ENCODE measurements at regions not wholly inside any gene's neighbourhood (a gene's known extent, or its start where the extent isn't known, plus 50 kb on each side); places are given as distances from the start of the nearest gene placed in this dataset.

DNA sequence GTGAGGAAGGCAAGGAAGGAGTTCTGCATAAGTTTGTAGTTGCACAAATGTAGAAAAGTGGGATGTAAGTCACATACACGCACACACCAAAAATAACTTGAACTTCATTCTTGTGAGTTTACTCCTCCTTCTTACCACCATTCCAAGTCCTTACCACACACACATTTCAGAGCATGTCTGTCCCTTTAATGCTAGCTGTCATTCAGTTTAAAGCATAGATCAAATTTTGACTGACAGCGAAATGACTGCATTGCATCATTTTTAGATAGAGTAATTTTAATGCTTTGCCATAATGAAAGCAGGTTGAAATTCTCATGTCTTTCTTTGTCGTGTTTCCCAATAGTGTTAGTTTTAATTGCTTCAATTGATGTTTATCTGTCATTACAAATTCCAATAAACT, 629.6 kb upstream of the HTR2C start:
- Histone ChIP-seq H3K36me3 (ENCODE audit: control insufficient read depth, insufficient read depth, low read length) (no peaks in the 10 kb centered on the region), H3K4me3 (ENCODE audit: insufficient read depth, low read depth, low read length) (no peak overlapping the region), H3K27ac (ENCODE audit: insufficient read depth, low read depth, low read length, poor library complexity, severe bottlenecking) (no peak overlapping the region), H3K27me3 (ENCODE audit: control insufficient read depth, insufficient read depth, low read length, poor library complexity, severe bottlenecking) (no peaks in the 10 kb centered on the region), H3K9me3 (ENCODE audit: control insufficient read depth, low read length) (no peaks in the 10 kb centered on the region), H3K4me1 (ENCODE audit: control insufficient read depth, insufficient read depth, low read length) (peaks cover under 1% of the 10 kb centered on the region)
- WGBS, 2 experiments, result 100% methylated on average over 1 of the region's 3 CpGs

DNA sequence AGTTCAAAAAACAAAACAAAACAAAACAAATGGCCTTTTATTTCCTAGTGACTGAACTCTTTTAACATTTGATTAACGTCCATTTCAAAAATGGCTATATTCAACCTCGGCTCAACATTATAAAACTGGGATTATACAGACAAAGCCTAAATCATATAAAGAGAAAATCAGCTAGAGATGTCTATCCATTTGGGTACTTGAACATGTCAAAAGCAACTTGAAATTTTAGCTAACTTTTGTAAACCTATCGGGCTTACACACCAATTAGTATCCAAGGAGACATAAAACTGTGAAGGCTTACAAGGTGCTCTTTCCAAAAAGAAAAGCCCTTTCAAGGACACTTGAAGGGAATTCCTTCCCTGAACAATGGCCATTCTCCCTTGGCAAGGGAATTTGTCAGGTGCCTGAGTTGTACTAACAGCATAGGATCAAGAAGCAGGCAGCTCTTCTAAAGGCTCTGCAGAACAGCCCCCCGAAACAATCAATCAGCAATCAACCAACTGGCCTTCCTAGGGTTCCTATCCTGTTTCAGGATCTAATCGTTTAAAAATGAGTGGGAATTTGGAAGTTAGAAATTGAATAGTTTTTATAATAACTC, 633.7 kb upstream of the HTR2C start:
- 63 to 96% methylated on average over 3 to 5 of the region's 5 CpGs for WGBS, 2 experiments
- no peak overlapping the region for H3K27ac ChIP-seq (ENCODE audit: insufficient read depth, low read depth, low read length, poor library complexity, severe bottlenecking)
- no peak overlapping the region for H3K4me3 ChIP-seq (ENCODE audit: insufficient read depth, low read depth, low read length)
- H3K27me3 ChIP-seq (ENCODE audit: control insufficient read depth, insufficient read depth, low read length, poor library complexity, severe bottlenecking), result no peaks in the 10 kb centered on the region
- H3K9me3 ChIP-seq (ENCODE audit: control insufficient read depth, low read length), result no peaks in the 10 kb centered on the region
- no peaks in the 10 kb centered on the region for H3K36me3 ChIP-seq (ENCODE audit: control insufficient read depth, insufficient read depth, low read length)
- no peaks in the 10 kb centered on the region for H3K4me1 ChIP-seq (ENCODE audit: control insufficient read depth, insufficient read depth, low read length)

DNA sequence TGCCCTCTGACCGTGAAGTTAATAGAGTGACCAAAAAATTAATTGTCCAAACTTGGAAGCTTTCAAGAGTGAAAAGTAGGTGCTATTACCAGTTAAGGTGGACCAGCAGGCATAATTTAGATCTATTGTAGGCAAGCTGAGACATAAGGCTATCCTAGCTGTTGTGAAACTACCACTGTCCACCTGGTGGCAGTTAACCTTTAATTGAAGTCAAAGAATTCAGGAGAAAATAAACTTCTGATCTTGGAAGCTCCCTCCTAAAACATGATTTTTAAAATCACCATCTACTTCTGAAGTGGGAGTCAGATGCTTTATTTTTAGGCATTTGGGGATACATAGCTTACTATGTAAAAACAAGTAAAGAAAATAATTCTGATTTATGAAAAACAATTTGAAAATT, 636.3 kb upstream of the HTR2C start:
- Histone ChIP-seq H3K4me1 (ENCODE audit: control insufficient read depth, insufficient read depth, low read length) (no peaks in the 10 kb centered on the region), H3K27ac (ENCODE audit: insufficient read depth, low read depth, low read length, poor library complexity, severe bottlenecking) (no peak overlapping the region), H3K36me3 (ENCODE audit: control insufficient read depth, insufficient read depth, low read length) (no peaks in the 10 kb centered on the region), H3K4me3 (ENCODE audit: insufficient read depth, low read depth, low read length) (no peak overlapping the region), H3K27me3 (ENCODE audit: control insufficient read depth, insufficient read depth, low read length, poor library complexity, severe bottlenecking) (no peaks in the 10 kb centered on the region), H3K9me3 (ENCODE audit: control insufficient read depth, low read length) (no peaks in the 10 kb centered on the region)
- WGBS, 2 experiments, result 93 to 100% methylated on average over 1 of the region's 1 CpG

DNA sequence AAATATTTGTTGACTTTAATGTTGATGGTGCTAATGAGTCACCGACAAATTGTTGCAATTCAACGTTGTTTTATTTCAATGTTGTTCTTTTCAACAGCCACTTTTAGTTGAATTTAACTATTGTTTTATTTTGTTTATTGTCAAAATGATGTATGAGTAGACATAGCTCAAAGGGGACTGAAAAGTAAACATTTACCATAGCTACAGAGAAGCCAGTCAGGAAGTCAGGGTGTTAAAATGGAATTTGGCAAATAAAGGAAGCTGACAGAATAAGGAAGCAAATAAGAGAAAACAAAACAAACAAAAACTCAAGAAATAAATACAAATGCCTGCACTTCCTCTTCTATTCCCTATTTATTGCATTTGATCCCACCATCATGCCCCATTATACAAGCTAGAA, 648.4 kb upstream of the HTR2C start:
- H3K4me1 ChIP-seq (ENCODE audit: control insufficient read depth, insufficient read depth, low read length), result no peaks in the 10 kb centered on the region
- H3K36me3 ChIP-seq (ENCODE audit: control insufficient read depth, insufficient read depth, low read length), result no peaks in the 10 kb centered on the region
- no peaks in the 10 kb centered on the region for H3K9me3 ChIP-seq (ENCODE audit: control insufficient read depth, low read length)
- WGBS, 2 experiments, result 100% methylated on average over 1 of the region's 2 CpGs; no CpG with 5 or more reads in 1 of the 2 experiments
- H3K27me3 ChIP-seq (ENCODE audit: control insufficient read depth, insufficient read depth, low read length, poor library complexity, severe bottlenecking), result no peaks in the 10 kb centered on the region
- H3K4me3 ChIP-seq (ENCODE audit: insufficient read depth, low read depth, low read length), result no peak overlapping the region
- H3K27ac ChIP-seq (ENCODE audit: insufficient read depth, low read depth, low read length, poor library complexity, severe bottlenecking), result no peak overlapping the region

DNA sequence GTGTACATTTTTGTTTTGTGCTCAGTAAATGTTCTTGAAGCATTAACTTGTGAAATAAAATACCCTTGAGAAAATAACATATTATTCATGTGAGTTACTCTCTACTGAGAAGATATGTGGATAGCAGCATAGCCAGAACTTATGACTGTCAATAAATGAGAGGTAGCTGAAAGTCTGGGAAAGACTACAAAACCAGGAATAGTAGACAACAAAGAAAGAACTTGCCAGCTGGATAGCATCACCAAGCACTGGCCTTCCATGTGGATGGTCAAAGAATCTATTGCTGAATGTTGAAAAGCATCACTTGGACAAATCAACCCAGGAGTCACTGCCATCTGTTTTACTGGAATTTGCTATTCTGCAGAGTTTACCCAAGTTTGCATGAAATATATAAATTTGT, 650.0 kb upstream of the HTR2C start:
- H3K36me3 ChIP-seq (ENCODE audit: control insufficient read depth, insufficient read depth, low read length), result no peaks in the 10 kb centered on the region
- no peak overlapping the region for H3K27ac ChIP-seq (ENCODE audit: insufficient read depth, low read depth, low read length, poor library complexity, severe bottlenecking)
- no peaks in the 10 kb centered on the region for H3K27me3 ChIP-seq (ENCODE audit: control insufficient read depth, insufficient read depth, low read length, poor library complexity, severe bottlenecking)
- H3K9me3 ChIP-seq (ENCODE audit: control insufficient read depth, low read length), result no peaks in the 10 kb centered on the region
- no peak overlapping the region for H3K4me3 ChIP-seq (ENCODE audit: insufficient read depth, low read depth, low read length)
- no peaks in the 10 kb centered on the region for H3K4me1 ChIP-seq (ENCODE audit: control insufficient read depth, insufficient read depth, low read length)

DNA sequence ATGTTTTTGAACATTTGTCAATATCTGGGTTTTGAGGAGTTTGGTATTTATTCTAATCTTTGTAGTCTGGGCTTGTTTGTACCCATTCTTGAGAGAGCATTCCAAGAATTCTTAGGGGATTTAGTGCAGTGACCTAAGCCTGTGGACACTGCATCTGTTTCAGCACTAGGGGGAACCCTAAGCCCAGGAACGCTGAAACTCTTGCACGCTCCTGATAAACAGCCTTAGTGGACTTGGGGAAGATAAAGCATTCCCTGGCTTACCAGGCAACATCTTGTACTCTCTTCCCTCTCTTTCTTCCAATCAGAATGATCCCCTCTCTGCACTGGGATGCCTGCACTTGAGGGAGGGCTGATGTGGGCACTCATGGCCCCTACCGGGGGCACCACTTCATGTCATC, 654.9 kb upstream of the HTR2C start:
- WGBS, 2 experiments, result 34 to 38% methylated on average over 3 of the region's 3 CpGs
- H3K27ac ChIP-seq (ENCODE audit: insufficient read depth, low read depth, low read length, poor library complexity, severe bottlenecking), result no peak overlapping the region
- no peaks in the 10 kb centered on the region for H3K9me3 ChIP-seq (ENCODE audit: control insufficient read depth, low read length)
- H3K4me3 ChIP-seq (ENCODE audit: insufficient read depth, low read depth, low read length), result no peak overlapping the region
- H3K4me1 ChIP-seq (ENCODE audit: control insufficient read depth, insufficient read depth, low read length), result no peaks in the 10 kb centered on the region
- no peaks in the 10 kb centered on the region for H3K27me3 ChIP-seq (ENCODE audit: control insufficient read depth, insufficient read depth, low read length, poor library complexity, severe bottlenecking)
- no peaks in the 10 kb centered on the region for H3K36me3 ChIP-seq (ENCODE audit: control insufficient read depth, insufficient read depth, low read length)

DNA sequence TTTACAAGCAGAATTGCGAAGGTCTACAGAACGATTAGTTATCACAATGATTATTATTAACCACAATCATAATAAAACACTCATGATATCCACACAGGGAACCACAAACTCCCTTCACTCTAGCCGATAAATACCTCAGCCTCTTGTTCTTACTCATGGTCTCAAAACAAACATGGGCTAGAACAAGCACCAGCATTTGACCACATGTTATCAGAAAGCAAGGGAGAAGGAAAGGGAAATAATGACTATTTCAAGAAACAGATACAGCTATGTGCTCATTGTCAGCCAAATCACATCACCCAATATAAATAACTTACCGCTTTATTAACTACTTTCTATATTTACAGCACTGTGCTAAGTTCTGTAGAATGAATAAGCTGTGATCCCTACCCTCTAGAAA, 663.2 kb upstream of the HTR2C start:
- Histone ChIP-seq H3K4me3 (ENCODE audit: insufficient read depth, low read depth, low read length) (no peak overlapping the region), H3K36me3 (ENCODE audit: control insufficient read depth, insufficient read depth, low read length) (no peaks in the 10 kb centered on the region), H3K9me3 (ENCODE audit: control insufficient read depth, low read length) (no peaks in the 10 kb centered on the region), H3K27me3 (ENCODE audit: control insufficient read depth, insufficient read depth, low read length, poor library complexity, severe bottlenecking) (no peaks in the 10 kb centered on the region), H3K27ac (ENCODE audit: insufficient read depth, low read depth, low read length, poor library complexity, severe bottlenecking) (no peak overlapping the region), H3K4me1 (ENCODE audit: control insufficient read depth, insufficient read depth, low read length) (no peaks in the 10 kb centered on the region)
- WGBS, 2 experiments, result 83 to 90% methylated on average over 1 to 4 of the region's 4 CpGs

DNA sequence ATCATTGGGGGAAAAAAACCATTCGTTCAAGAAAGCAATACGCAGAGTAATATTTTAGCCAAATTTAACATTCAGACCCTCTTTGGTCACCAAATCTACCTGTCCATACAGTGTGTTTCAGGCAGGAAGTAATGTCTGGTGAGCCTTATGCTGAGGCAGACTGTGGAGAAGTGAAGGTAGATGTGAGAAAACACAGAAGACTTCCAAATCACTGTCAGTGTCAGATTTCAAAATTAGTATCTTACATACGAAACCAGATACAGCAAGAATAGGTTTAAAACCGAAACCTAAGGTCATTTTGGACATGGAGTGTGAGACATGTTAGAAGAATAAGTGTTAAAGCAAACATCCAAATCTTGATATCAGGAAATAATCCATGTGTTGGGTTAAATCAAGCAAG, 664.5 kb upstream of the HTR2C start:
- H3K4me3 ChIP-seq (ENCODE audit: insufficient read depth, low read depth, low read length), result no peak overlapping the region
- H3K27me3 ChIP-seq (ENCODE audit: control insufficient read depth, insufficient read depth, low read length, poor library complexity, severe bottlenecking), result no peaks in the 10 kb centered on the region
- 90 to 100% methylated on average over 1 to 4 of the region's 4 CpGs for WGBS, 2 experiments
- H3K4me1 ChIP-seq (ENCODE audit: control insufficient read depth, insufficient read depth, low read length), result no peaks in the 10 kb centered on the region
- no peak overlapping the region for H3K27ac ChIP-seq (ENCODE audit: insufficient read depth, low read depth, low read length, poor library complexity, severe bottlenecking)
- H3K36me3 ChIP-seq (ENCODE audit: control insufficient read depth, insufficient read depth, low read length), result no peaks in the 10 kb centered on the region
- no peaks in the 10 kb centered on the region for H3K9me3 ChIP-seq (ENCODE audit: control insufficient read depth, low read length)

DNA sequence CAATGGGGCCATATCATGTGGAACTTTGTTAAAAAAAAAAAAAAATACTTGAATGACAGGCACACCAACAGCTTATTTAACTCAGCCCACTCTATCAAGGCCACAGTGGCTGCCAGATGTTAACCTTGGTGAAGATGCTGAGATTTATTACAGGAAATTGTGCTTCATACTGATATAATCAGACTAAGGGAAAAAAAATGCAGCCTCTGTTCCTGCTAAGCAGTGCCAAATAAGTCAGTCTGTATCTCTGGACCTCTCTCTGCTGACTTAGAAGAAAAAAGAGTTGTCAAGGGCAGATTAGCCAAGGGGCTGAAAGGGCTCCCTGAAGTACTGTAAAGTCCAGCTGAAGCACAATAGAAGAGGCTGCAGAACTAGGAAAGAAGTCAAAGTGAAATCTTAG, 677.7 kb upstream of the HTR2C start:
- H3K4me3 ChIP-seq (ENCODE audit: insufficient read depth, low read depth, low read length), result no peak overlapping the region
- no peaks in the 10 kb centered on the region for H3K4me1 ChIP-seq (ENCODE audit: control insufficient read depth, insufficient read depth, low read length)
- no peaks in the 10 kb centered on the region for H3K9me3 ChIP-seq (ENCODE audit: control insufficient read depth, low read length)
- H3K36me3 ChIP-seq (ENCODE audit: control insufficient read depth, insufficient read depth, low read length), result no peaks in the 10 kb centered on the region
- no peaks in the 10 kb centered on the region for H3K27me3 ChIP-seq (ENCODE audit: control insufficient read depth, insufficient read depth, low read length, poor library complexity, severe bottlenecking)
- no peak overlapping the region for H3K27ac ChIP-seq (ENCODE audit: insufficient read depth, low read depth, low read length, poor library complexity, severe bottlenecking)

DNA sequence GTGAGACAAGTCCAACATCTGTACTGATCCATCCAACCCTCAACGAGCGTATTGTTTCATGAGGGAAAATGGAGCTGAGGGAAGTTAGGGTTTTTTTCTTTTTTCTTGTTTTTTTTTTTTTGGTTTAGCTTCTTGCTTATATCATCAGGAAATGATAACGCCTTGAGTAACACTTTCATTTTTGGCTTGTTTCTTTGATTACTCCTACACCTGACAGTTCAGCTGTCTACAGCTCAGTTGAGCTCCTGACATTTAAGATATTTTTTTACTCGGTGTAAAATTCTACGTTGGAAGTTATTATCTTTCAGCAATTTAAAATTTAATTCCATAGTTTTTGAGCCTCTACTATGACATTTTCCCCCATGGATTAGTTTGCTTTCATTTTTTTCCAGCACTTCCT, 691.0 kb upstream of the HTR2C start:
- Histone ChIP-seq H3K27me3 (ENCODE audit: control insufficient read depth, insufficient read depth, low read length, poor library complexity, severe bottlenecking) (no peaks in the 10 kb centered on the region), H3K27ac (ENCODE audit: insufficient read depth, low read depth, low read length, poor library complexity, severe bottlenecking) (no peak overlapping the region), H3K36me3 (ENCODE audit: control insufficient read depth, insufficient read depth, low read length) (no peaks in the 10 kb centered on the region), H3K9me3 (ENCODE audit: control insufficient read depth, low read length) (no peaks in the 10 kb centered on the region), H3K4me3 (ENCODE audit: insufficient read depth, low read depth, low read length) (no peak overlapping the region), H3K4me1 (ENCODE audit: control insufficient read depth, insufficient read depth, low read length) (no peaks in the 10 kb centered on the region)
- 95 to 100% methylated on average over 1 to 5 of the region's 5 CpGs for WGBS, 2 experiments

DNA sequence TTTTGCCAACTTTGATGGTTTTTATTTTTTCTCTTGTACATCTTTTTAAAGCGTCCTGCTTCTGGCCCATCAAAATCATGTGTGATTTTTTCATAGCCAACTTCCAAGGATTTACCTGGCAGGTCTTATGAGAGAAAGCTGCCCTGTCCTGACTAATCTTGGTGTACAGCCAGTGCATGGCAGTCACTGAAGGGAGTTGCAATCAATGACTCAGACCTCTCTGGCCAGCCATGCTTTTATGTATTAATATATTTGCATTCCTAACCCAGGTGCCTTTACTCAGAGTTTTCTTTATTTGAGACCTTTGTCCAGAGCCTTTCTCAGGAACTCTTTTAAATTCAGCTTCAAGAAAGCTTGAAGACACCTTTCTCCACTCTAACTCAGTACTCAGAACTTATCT, 691.5 kb upstream of the HTR2C start:
- H3K27me3 ChIP-seq (ENCODE audit: control insufficient read depth, insufficient read depth, low read length, poor library complexity, severe bottlenecking), result no peaks in the 10 kb centered on the region
- WGBS, 2 experiments, result 89 to 100% methylated on average over 1 of the region's 1 CpG
- H3K9me3 ChIP-seq (ENCODE audit: control insufficient read depth, low read length), result no peaks in the 10 kb centered on the region
- H3K27ac ChIP-seq (ENCODE audit: insufficient read depth, low read depth, low read length, poor library complexity, severe bottlenecking), result no peak overlapping the region
- no peaks in the 10 kb centered on the region for H3K36me3 ChIP-seq (ENCODE audit: control insufficient read depth, insufficient read depth, low read length)
- no peaks in the 10 kb centered on the region for H3K4me1 ChIP-seq (ENCODE audit: control insufficient read depth, insufficient read depth, low read length)
- H3K4me3 ChIP-seq (ENCODE audit: insufficient read depth, low read depth, low read length), result no peak overlapping the region

Measured in ectodermal cell (in vitro differentiated cells).